ENCODE measurements at regions not wholly inside any gene's neighbourhood (a gene's known extent, or its start where the extent isn't known, plus 50 kb on each side); places are given as distances from the start of the nearest gene placed in this dataset.

DNA sequence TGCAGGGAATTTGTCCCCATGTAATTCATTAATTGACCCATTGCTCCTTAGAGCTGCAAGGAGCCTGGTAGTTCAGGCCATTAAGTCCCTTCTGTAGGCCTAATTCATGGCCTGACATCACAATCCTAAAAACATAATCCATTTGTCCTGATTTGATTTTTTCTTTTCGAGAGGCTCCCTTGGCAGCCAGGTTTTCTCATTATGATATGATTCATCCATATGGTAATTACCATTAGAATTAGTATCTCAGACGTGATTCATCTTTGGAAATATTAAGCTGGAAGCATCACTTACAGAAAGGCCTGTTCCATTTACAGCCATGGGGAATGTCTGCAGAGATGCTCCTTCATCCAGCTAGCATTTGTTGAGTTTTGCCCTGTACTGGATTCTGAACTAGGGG, 128.5 kb downstream of the PLCE1 start:
- TF ChIP-seq, protein P1, sequence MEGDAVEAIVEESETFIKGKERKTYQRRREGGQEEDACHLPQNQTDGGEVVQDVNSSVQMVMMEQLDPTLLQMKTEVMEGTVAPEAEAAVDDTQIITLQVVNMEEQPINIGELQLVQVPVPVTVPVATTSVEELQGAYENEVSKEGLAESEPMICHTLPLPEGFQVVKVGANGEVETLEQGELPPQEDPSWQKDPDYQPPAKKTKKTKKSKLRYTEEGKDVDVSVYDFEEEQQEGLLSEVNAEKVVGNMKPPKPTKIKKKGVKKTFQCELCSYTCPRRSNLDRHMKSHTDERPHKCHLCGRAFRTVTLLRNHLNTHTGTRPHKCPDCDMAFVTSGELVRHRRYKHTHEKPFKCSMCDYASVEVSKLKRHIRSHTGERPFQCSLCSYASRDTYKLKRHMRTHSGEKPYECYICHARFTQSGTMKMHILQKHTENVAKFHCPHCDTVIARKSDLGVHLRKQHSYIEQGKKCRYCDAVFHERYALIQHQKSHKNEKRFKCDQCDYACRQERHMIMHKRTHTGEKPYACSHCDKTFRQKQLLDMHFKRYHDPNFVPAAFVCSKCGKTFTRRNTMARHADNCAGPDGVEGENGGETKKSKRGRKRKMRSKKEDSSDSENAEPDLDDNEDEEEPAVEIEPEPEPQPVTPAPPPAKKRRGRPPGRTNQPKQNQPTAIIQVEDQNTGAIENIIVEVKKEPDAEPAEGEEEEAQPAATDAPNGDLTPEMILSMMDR (IDR thresholded peaks at IDR 0.05): no peak
- TF ChIP-seq ZNF416 (CRISPR knock-in tag; IDR thresholded peaks at IDR 0.05) (no peak), RELA (CRISPR knock-in tag; IDR thresholded peaks at IDR 0.05; ENCODE audit: borderline replicate concordance) (no peak), NFATC4 (CRISPR knock-in tag; IDR thresholded peaks at IDR 0.05) (no peak), CREM (CRISPR knock-in tag; IDR thresholded peaks at IDR 0.05) (no peak), SP1 (CRISPR knock-in tag; conservative IDR thresholded peaks at IDR 0.05) (no peak), JUN (CRISPR knock-in tag; IDR thresholded peaks at IDR 0.05) (no peak), ATF1 (CRISPR knock-in tag; IDR thresholded peaks at IDR 0.05) (no peak), ZNF317 (CRISPR knock-in tag; IDR thresholded peaks at IDR 0.05; ENCODE audit: borderline replicate concordance, low read depth) (no peak)
- TF ChIP-seq, protein P2, sequence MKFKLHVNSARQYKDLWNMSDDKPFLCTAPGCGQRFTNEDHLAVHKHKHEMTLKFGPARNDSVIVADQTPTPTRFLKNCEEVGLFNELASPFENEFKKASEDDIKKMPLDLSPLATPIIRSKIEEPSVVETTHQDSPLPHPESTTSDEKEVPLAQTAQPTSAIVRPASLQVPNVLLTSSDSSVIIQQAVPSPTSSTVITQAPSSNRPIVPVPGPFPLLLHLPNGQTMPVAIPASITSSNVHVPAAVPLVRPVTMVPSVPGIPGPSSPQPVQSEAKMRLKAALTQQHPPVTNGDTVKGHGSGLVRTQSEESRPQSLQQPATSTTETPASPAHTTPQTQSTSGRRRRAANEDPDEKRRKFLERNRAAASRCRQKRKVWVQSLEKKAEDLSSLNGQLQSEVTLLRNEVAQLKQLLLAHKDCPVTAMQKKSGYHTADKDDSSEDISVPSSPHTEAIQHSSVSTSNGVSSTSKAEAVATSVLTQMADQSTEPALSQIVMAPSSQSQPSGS (CRISPR knock-in tag; IDR thresholded peaks at IDR 0.05; ENCODE audit: borderline replicate concordance, low read depth): no peak
- TF ChIP-seq, protein P3, sequence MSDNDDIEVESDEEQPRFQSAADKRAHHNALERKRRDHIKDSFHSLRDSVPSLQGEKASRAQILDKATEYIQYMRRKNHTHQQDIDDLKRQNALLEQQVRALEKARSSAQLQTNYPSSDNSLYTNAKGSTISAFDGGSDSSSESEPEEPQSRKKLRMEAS (CRISPR knock-in tag; IDR thresholded peaks at IDR 0.05): no peak
- TF ChIP-seq, protein P4, sequence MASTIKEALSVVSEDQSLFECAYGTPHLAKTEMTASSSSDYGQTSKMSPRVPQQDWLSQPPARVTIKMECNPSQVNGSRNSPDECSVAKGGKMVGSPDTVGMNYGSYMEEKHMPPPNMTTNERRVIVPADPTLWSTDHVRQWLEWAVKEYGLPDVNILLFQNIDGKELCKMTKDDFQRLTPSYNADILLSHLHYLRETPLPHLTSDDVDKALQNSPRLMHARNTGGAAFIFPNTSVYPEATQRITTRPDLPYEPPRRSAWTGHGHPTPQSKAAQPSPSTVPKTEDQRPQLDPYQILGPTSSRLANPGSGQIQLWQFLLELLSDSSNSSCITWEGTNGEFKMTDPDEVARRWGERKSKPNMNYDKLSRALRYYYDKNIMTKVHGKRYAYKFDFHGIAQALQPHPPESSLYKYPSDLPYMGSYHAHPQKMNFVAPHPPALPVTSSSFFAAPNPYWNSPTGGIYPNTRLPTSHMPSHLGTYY (CRISPR knock-in tag; IDR thresholded peaks at IDR 0.05): no peak
- TF ChIP-seq, protein P5, sequence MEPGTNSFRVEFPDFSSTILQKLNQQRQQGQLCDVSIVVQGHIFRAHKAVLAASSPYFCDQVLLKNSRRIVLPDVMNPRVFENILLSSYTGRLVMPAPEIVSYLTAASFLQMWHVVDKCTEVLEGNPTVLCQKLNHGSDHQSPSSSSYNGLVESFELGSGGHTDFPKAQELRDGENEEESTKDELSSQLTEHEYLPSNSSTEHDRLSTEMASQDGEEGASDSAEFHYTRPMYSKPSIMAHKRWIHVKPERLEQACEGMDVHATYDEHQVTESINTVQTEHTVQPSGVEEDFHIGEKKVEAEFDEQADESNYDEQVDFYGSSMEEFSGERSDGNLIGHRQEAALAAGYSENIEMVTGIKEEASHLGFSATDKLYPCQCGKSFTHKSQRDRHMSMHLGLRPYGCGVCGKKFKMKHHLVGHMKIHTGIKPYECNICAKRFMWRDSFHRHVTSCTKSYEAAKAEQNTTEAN (CRISPR knock-in tag; IDR thresholded peaks at IDR 0.05): no peak

Measured in WTC11 (cell line).